Right lobe of liver (tissue), 4 donors: ENCODE measurements at regions not wholly inside any gene's neighbourhood (a gene's known extent, or its start where the extent isn't known, plus 50 kb on each side); places are given as distances from the start of the nearest gene placed in this dataset.

ENCODE experiments used
- CTCF ChIP-seq, 4 donors: fragments of 200-600 bp in 3 of 4; fragments of 450-650 bp in 1 of 4; IDR thresholded peaks; one replicate each; pipeline versions ENCODE4 v1.5.1 to v1.8.0; 2016 to 2022; ENCODE audit warnings: antibody characterized with exemption in 4 of 4, mild to moderate bottlenecking in 2 of 4
- POLR2A ChIP-seq: fragments of 450-650 bp; IDR thresholded peaks from one replicate; pipeline ENCODE4 v1.6.1; 2017; ENCODE audit warnings: antibody characterized with exemption, mild to moderate bottlenecking
- donor health status: DM: no; HTN: no; CAD: no.
- donor health status: DM: no; HTN: no; CAD: no.
- donor health status: DM: no; HTN: yes; CAD: no.

- TF ChIP-seq POLR2A (no peak), CTCF (IDR thresholded peaks at IDR 0.05) (no peak)
These were observed 366.7 kb downstream of the THBS2 start for GRCh38 chr6:168886964-168887363.
